Endothelial cell of umbilical vein (primary cell): ENCODE measurements at regions not wholly inside any gene's neighbourhood (a gene's known extent, or its start where the extent isn't known, plus 50 kb on each side); places are given as distances from the start of the nearest gene placed in this dataset.
A peak's percentile ranks its signal among the peaks of the same experiment; 100 is the strongest.

Experiments used
- BruUV-seq: library from RNA; stranded (reverse); fragments of 400-500 nt; replicated peaks from 2 replicates; lab custom pipeline; 2021; lab: Mats Ljungman, UMichigan
- CTCF ChIA-PET: fragments of 300-600, 350-600 bp; sonication (Branson Sonifier 250); formaldehyde crosslinking; loops from one replicate; lab custom pipeline; 2021; ENCODE audit warnings: antibody characterized with exemption, inconsistent platforms; lab: Charles Lee
- POLR2A ChIA-PET: fragments of 300-600, 350-600 bp; sonication (Branson Sonifier 250); formaldehyde crosslinking; loops from one replicate; lab custom pipeline; 2021; ENCODE audit warnings: antibody characterized with exemption, inconsistent platforms; lab: Charles Lee
- DNase-seq: peaks from one replicate; pipeline ENCODE4 v3.0.0-alpha.2; 2011; ENCODE audit warnings: low read depth, low spot score
- FAIRE-seq: peaks from 2 replicates; lab custom pipeline; 2011; peaks lifted over from hg19 to GRCh38; lab: Jason Lieb, UNC
- H2AFZ ChIP-seq: 2 replicates; pipeline ENCODE4 v1.6.0; 2012; ENCODE audit warnings: low read depth, low read length, control low read depth, inconsistent platforms
- H3K27ac ChIP-seq: 2 replicates; pipeline ENCODE4 v1.5.1; 2011; ENCODE audit warnings: low read depth, mild to moderate bottlenecking, control low read depth, low read length, moderate library complexity; ENCODE audit not compliant: insufficient read depth
- H3K27me3 ChIP-seq, 2 experiments: 2 replicates each; pipeline versions ENCODE4 v1.6.0 to v1.6.1; 2011; ENCODE audit warnings: low read length in 2 of 2, mixed read lengths in 1 of 2; ENCODE audit not compliant: control insufficient read depth in 2 of 2, insufficient read depth in 2 of 2
- H3K36me3 ChIP-seq, 2 experiments: 2 replicates in 1 of 2; 3 replicates in 1 of 2; pipeline ENCODE4 v1.5.1; 2011; ENCODE audit warnings: low read length in 2 of 2, mild to moderate bottlenecking in 1 of 2, moderate library complexity in 1 of 2; ENCODE audit not compliant: control insufficient read depth in 2 of 2, insufficient read depth in 2 of 2; ENCODE audit errors: extremely low read depth in 1 of 2
- H3K4me1 ChIP-seq: 3 replicates; pipeline ENCODE4 v1.5.1; 2011; ENCODE audit warnings: mild to moderate bottlenecking, low read length; ENCODE audit not compliant: control insufficient read depth, insufficient read depth; ENCODE audit errors: extremely low read depth
- H3K4me2 ChIP-seq: 2 replicates; pipeline ENCODE4 v1.6.1; 2011; ENCODE audit warnings: low read length, control low read depth, mixed read lengths; ENCODE audit not compliant: insufficient read depth
- H3K4me3 ChIP-seq, 3 experiments: fragments of 200-600 bp in 1 of 3; sonication (generic), shearing (Covaris generic) in 1 of 3; replicated peaks in 1 of 3; 2 replicates each; pipeline ENCODE4 v1.5.1; 2011 to 2016; ENCODE audit warnings: control low read depth in 3 of 3, low read length in 3 of 3, mild to moderate bottlenecking in 2 of 3, inconsistent platforms in 1 of 3, low read depth in 1 of 3, moderate library complexity in 1 of 3; ENCODE audit not compliant: insufficient read depth in 1 of 3
- H3K79me2 ChIP-seq: 2 replicates; pipeline ENCODE4 v1.6.0; 2012; ENCODE audit warnings: low read length, inconsistent platforms; ENCODE audit not compliant: control insufficient read depth, insufficient read depth
- H3K9ac ChIP-seq: replicated peaks from 2 replicates; pipeline ENCODE3; 2011; ENCODE audit warnings: low read length, control low read depth; ENCODE audit not compliant: insufficient read depth; ENCODE audit errors: extremely low read depth
- H3K9me1 ChIP-seq: replicated peaks from 3 replicates; pipeline ENCODE4 v1.6.0; 2011; ENCODE audit warnings: mild to moderate bottlenecking, low read length; ENCODE audit not compliant: control insufficient read depth, insufficient read depth; ENCODE audit errors: extremely low read depth
- H3K9me3 ChIP-seq: replicated peaks from 2 replicates; pipeline ENCODE4 v1.5.1; 2012; ENCODE audit warnings: low read length, inconsistent platforms; ENCODE audit not compliant: control insufficient read depth, insufficient read depth
- H4K20me1 ChIP-seq: replicated peaks from 2 replicates; pipeline ENCODE3; 2011; ENCODE audit warnings: mild to moderate bottlenecking, low read length; ENCODE audit not compliant: control insufficient read depth, insufficient read depth; ENCODE audit errors: extremely low read depth
- EZH2 ChIP-seq: IDR thresholded peaks from 2 replicates; pipeline ENCODE4 v1.6.1; 2012; ENCODE audit warnings: borderline replicate concordance, low read depth, mild to moderate bottlenecking, moderate library complexity, low read length, inconsistent platforms; ENCODE audit not compliant: severe bottlenecking
- FOS ChIP-seq: IDR thresholded peaks from 2 replicates; pipeline ENCODE4 v1.6.1; 2011; ENCODE audit warnings: mild to moderate bottlenecking, low read length, moderate library complexity, borderline replicate concordance; ENCODE audit not compliant: insufficient read depth
- GATA2 ChIP-seq: IDR thresholded peaks from 2 replicates; pipeline ENCODE4 v1.7.0; 2011; ENCODE audit warnings: low read depth, mild to moderate bottlenecking, moderate library complexity, mixed read lengths, low read length; ENCODE audit not compliant: insufficient read length, insufficient read depth
- JUN ChIP-seq: IDR thresholded peaks from 2 replicates; pipeline ENCODE4 v1.6.1; 2011; ENCODE audit warnings: borderline replicate concordance, low read depth; ENCODE audit not compliant: insufficient read length, insufficient read depth
- MYC ChIP-seq: IDR thresholded peaks from one replicate; pipeline ENCODE4 v1.6.1; 2011; ENCODE audit warnings: mild to moderate bottlenecking, low read depth, low read length
- POLR2A ChIP-seq: IDR thresholded peaks from 2 replicates; pipeline ENCODE4 v1.6.1; 2012; ENCODE audit warnings: low read depth, mild to moderate bottlenecking, control low read depth, low read length
- POLR2AphosphoS5 ChIP-seq: IDR thresholded peaks from 2 replicates; pipeline ENCODE4 v1.6.1; 2012; ENCODE audit warnings: low read depth, mild to moderate bottlenecking, control low read depth, low read length, moderate library complexity; ENCODE audit not compliant: insufficient read depth
- dilution Hi-C: fragments of 300-500 bp; cut with MboI; formaldehyde crosslinking; loops from one replicate; pipeline ENCODE4 v1.15.0; 2019; ENCODE audit warnings: low sequenced_read_pairs; ENCODE audit not compliant: extremely low pct_ligation_motif_present
- intact Hi-C: fragments of 100-400 bp; cut with micrococcal nuclease; formaldehyde crosslinking; loops from one replicate; pipeline ENCODE4 v1.10.0; 2022
- TF ChIP-seq, protein P1 (sequence below): IDR thresholded peaks from 2 replicates; pipeline ENCODE4 v1.6.1; 2011; ENCODE audit not compliant: insufficient read depth, insufficient read length
- TF ChIP-seq, protein P2 (sequence below), 2 donors: IDR thresholded peaks; 1 replicate in 1 of 2; 2 replicates in 1 of 2; pipeline ENCODE4 v1.5.1; 2011; ENCODE audit warnings: low read length in 2 of 2, mild to moderate bottlenecking in 2 of 2, moderate library complexity in 2 of 2, control low read depth in 1 of 2, inconsistent platforms in 1 of 2, low read depth in 1 of 2; ENCODE audit not compliant: insufficient read depth in 1 of 2; ENCODE audit errors: extremely low read depth in 1 of 2

DNA sequence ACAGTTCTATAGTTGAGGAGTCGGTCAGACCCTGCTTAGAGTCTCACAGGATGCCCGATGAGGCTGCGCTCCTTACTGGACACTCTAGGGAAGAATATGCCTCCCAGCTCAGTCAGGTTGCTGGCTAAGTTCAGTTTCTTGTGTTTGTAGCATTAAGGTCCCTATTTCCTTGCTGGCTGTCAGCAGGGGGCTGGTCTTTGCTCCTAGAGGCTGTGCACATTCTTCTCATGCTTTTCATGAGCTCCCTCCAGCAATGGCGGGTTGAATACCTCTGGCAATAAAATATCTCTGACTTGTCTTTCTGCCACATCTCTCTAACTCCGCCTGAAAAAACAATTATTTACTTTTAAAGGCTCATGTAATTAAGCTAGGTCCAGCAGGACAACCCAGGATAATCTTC lies 79.4 kb upstream of the DNAJC10 start:
- dilution Hi-C loops: no loop called here
- DNase-seq: no peak

DNA sequence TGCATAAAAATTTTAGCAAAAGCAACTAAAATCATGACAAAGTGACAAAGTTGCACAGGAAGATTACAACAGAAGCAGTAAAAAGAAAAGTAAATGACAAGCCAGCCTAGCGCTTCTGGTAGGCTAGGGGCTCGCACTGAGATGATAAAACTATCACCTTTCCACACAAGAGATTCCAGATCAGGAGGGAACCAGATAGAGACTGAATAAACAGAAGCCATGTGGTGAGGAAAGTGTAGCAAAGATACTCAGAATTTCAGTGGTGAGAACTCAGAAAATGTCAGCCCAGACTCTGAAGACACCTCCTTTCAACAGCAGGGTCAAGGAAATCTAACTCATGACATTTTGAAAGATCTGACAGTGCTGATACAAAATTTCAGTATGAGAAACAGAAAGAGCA lies 77.4 kb upstream of the DNAJC10 start:
- Histone ChIP-seq H3K36me3 (no peaks in the 10 kb centered on the region), H3K4me2 (no peak overlapping the region), H2AFZ (no peak overlapping the region), H3K79me2 (no peaks in the 10 kb centered on the region), H3K9me3 (no peaks in the 10 kb centered on the region), H3K9ac (no peak overlapping the region), H3K27ac (no peak overlapping the region), H3K9me1 (no peaks in the 10 kb centered on the region), H3K4me1 (no peaks in the 10 kb centered on the region), H3K27me3 (no peaks in the 10 kb centered on the region), H3K4me3 (no peak overlapping the region), H4K20me1 (no peaks in the 10 kb centered on the region)
- ChIA-PET POLR2A (no interaction called here), CTCF (interaction anchor here (3.4 kb wide), 1 partner anchor 451 kb away, joined by 11 read pairs; no protein-coding TSS in a partner anchor)
- TF ChIP-seq JUN: no peak
- TF ChIP-seq EZH2: no peak
- TF ChIP-seq POLR2A: no peak
- TF ChIP-seq POLR2AphosphoS5: no peak
- TF ChIP-seq FOS: no peak
- TF ChIP-seq MYC: no peak
- TF ChIP-seq, protein P1, sequence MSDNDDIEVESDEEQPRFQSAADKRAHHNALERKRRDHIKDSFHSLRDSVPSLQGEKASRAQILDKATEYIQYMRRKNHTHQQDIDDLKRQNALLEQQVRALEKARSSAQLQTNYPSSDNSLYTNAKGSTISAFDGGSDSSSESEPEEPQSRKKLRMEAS: no peak
- TF ChIP-seq, protein P2, sequence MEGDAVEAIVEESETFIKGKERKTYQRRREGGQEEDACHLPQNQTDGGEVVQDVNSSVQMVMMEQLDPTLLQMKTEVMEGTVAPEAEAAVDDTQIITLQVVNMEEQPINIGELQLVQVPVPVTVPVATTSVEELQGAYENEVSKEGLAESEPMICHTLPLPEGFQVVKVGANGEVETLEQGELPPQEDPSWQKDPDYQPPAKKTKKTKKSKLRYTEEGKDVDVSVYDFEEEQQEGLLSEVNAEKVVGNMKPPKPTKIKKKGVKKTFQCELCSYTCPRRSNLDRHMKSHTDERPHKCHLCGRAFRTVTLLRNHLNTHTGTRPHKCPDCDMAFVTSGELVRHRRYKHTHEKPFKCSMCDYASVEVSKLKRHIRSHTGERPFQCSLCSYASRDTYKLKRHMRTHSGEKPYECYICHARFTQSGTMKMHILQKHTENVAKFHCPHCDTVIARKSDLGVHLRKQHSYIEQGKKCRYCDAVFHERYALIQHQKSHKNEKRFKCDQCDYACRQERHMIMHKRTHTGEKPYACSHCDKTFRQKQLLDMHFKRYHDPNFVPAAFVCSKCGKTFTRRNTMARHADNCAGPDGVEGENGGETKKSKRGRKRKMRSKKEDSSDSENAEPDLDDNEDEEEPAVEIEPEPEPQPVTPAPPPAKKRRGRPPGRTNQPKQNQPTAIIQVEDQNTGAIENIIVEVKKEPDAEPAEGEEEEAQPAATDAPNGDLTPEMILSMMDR (IDR thresholded peaks at IDR 0.05; ENCODE audit: extremely low read depth in 1 of 2, insufficient read depth in 1 of 2, low read depth in 1 of 2, low read length in 2 of 2): no peak
- no peak for TF ChIP-seq GATA2
- DNase-seq (no peak), FAIRE-seq (no peak)
- no TSS peak for BruUV-seq
- dilution Hi-C loops: no loop called here
- intact Hi-C loops: no loop called here

More for the DNA sequence above, 79.4 kb upstream of the DNAJC10 start:
- no peaks in the 10 kb centered on the region for H3K4me1 ChIP-seq
- TF ChIP-seq, protein P1: no peak
- no peak for TF ChIP-seq GATA2
- no peaks in the 10 kb centered on the region for H4K20me1 ChIP-seq
- H2AFZ ChIP-seq: no peak overlapping the region
- no peak overlapping the region for H3K9ac ChIP-seq
- no peaks in the 10 kb centered on the region for H3K27me3 ChIP-seq
- no peak overlapping the region for H3K27ac ChIP-seq
- BruUV-seq: no TSS peak
- no peaks in the 10 kb centered on the region for H3K36me3 ChIP-seq
- intact Hi-C loops: no loop called here
- no peaks in the 10 kb centered on the region for H3K79me2 ChIP-seq
- no peak overlapping the region for H3K4me2 ChIP-seq
- no peaks in the 10 kb centered on the region for H3K9me3 ChIP-seq
- ChIA-PET CTCF (interaction anchor here (0.6 to 3.4 kb wide), 5 partner anchors 12 to 451 kb away, joined by 3 to 11 read pairs (median 4); no protein-coding TSS in a partner anchor), POLR2A (no interaction called here)
- H3K4me3 ChIP-seq: no peak overlapping the region
- peak; percentile 15 for FAIRE-seq
- no peaks in the 10 kb centered on the region for H3K9me1 ChIP-seq
